HEK293T (cell line): ENCODE measurements at regions not wholly inside any gene's neighbourhood (a gene's known extent, or its start where the extent isn't known, plus 50 kb on each side); places are given as distances from the start of the nearest gene placed in this dataset.

ENCODE experiments used
- ARNT ChIP-seq: fragments of 450-650 bp; IDR thresholded peaks from 2 replicates; pipeline ENCODE4 v1.6.1; 2017; ENCODE audit warnings: mild to moderate bottlenecking
- BHLHE40 ChIP-seq: fragments of 450-650 bp; IDR thresholded peaks from 2 replicates; pipeline ENCODE4 v1.6.1; 2016; ENCODE audit warnings: mild to moderate bottlenecking, moderate library complexity, borderline replicate concordance
- FOXM1 ChIP-seq: fragments of 450-650 bp; IDR thresholded peaks from 2 replicates; pipeline ENCODE4 v1.6.1; 2017; ENCODE audit warnings: mild to moderate bottlenecking, borderline replicate concordance
- HDGF ChIP-seq: fragments of 450-650 bp; IDR thresholded peaks from 2 replicates; pipeline ENCODE4 v1.6.1; 2017; ENCODE audit warnings: antibody characterized with exemption, borderline replicate concordance
- LEF1 ChIP-seq: fragments of 450-650 bp; IDR thresholded peaks from 2 replicates; pipeline ENCODE4 v1.6.1; 2017; ENCODE audit warnings: mild to moderate bottlenecking, borderline replicate concordance

DNA sequence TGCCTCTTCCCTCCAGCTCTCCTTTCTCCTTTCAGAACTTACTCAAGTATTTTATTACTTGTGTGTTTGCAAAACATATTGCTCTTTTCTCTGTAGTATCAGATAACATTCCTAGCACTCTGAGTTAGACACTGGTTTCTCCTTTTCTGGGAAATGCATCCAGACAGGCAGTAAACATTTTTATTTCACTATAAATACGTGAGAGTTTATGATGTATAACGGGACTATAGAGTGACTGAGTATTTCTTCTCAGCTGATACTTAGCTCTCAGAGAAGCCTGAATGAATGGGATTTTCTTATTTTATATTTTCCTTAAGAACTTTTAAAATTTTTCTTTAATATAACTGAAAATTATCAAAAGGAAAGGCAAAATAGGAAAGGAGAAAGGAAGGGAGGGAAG lies 211.2 kb upstream of the EDNRB start:
- TF ChIP-seq BHLHE40 (no peak), FOXM1 (no peak), LEF1 (no peak), HDGF (no peak), ARNT (peak; percentile 89)
